PC-3 (cell line): ENCODE measurements at regions not wholly inside any gene's neighbourhood (a gene's known extent, or its start where the extent isn't known, plus 50 kb on each side); places are given as distances from the start of the nearest gene placed in this dataset.

Experiments used
- EZH2 ChIP-seq: fragments of 300-600 bp; sonication (generic); IDR thresholded peaks from one replicate; pipeline ENCODE4 v1.6.1; 2017; ENCODE audit warnings: antibody characterized with exemption, mild to moderate bottlenecking, low read length; ENCODE audit not compliant: unreplicated experiment
- TF ChIP-seq, protein P1 (sequence below): fragments of 300-600 bp; sonication (generic); conservative IDR thresholded peaks from 2 replicates; pipeline ENCODE4 v1.5.1; 2017; ENCODE audit warnings: antibody characterized with exemption, low read depth, mild to moderate bottlenecking, low read length

DNA sequence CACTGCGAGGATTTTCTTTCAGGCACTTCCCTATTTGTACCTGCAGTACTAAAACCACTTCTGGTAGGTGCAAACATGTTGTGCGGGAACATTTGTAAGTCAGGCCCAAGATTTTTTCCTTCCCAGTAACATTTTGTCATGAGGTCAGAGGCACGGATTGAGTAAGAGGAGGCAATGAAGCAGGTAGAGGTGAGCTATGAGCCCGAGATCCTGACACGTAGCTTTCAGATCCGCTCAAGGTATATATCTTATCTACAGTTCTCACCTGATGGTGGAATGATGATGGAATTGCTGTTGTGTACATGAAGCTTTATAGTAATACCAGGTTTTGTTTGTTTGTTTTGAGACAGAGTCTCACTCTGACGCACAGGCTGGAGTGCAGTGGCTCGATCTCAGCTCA is 497.5 kb downstream of the NR2F2 start:
- TF ChIP-seq, protein P1, sequence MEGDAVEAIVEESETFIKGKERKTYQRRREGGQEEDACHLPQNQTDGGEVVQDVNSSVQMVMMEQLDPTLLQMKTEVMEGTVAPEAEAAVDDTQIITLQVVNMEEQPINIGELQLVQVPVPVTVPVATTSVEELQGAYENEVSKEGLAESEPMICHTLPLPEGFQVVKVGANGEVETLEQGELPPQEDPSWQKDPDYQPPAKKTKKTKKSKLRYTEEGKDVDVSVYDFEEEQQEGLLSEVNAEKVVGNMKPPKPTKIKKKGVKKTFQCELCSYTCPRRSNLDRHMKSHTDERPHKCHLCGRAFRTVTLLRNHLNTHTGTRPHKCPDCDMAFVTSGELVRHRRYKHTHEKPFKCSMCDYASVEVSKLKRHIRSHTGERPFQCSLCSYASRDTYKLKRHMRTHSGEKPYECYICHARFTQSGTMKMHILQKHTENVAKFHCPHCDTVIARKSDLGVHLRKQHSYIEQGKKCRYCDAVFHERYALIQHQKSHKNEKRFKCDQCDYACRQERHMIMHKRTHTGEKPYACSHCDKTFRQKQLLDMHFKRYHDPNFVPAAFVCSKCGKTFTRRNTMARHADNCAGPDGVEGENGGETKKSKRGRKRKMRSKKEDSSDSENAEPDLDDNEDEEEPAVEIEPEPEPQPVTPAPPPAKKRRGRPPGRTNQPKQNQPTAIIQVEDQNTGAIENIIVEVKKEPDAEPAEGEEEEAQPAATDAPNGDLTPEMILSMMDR, result no peak
- TF ChIP-seq EZH2, result no peak
